ENCODE measurements at regions not wholly inside any gene's neighbourhood (a gene's known extent, or its start where the extent isn't known, plus 50 kb on each side); places are given as distances from the start of the nearest gene placed in this dataset.
"Not testable (repeated sequence)": the region's sequence is repeated elsewhere in the genome, so short reads cannot be mapped to it uniquely, and the experiment has no call there.

DNA sequence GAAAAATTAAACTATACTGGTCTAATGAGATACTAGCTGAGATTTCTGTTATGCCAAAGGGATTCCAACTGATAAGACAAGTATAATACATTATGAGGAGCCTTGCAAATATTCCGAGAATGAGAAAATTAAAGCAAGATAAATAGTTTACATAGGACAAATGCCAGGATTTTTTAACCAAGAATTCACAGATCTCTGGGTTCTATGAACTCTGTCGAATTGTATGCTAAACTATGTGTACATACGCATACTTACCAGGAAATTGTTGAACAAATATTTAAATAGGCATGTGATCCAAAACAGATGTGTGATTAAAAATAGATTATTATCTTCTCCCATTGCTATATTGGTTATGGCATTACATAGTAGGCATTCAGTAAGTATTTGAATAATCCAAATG, 616.6 kb downstream of the GABRG2 start:
- WGBS, 2 donors (ENCODE audit: low coverage in 1 of 2): 24 to 44% methylated on average over 3 of the region's 3 CpGs
- Histone ChIP-seq H3K4me3 (no peak overlapping the region), H3K4me1 (no peaks in the 10 kb centered on the region), H3K36me3 (no peaks in the 10 kb centered on the region), H3K27ac (no peak overlapping the region), H3K27me3 (no peaks in the 10 kb centered on the region), H3K9me3 (no peaks in the 10 kb centered on the region)
- no peak for TF ChIP-seq POLR2AphosphoS5 (IDR thresholded peaks at IDR 0.05)
- TF ChIP-seq POLR2A (IDR thresholded peaks at IDR 0.05): no peak
- TF ChIP-seq EP300 (IDR thresholded peaks at IDR 0.05): no peak
- TF ChIP-seq, protein P1, sequence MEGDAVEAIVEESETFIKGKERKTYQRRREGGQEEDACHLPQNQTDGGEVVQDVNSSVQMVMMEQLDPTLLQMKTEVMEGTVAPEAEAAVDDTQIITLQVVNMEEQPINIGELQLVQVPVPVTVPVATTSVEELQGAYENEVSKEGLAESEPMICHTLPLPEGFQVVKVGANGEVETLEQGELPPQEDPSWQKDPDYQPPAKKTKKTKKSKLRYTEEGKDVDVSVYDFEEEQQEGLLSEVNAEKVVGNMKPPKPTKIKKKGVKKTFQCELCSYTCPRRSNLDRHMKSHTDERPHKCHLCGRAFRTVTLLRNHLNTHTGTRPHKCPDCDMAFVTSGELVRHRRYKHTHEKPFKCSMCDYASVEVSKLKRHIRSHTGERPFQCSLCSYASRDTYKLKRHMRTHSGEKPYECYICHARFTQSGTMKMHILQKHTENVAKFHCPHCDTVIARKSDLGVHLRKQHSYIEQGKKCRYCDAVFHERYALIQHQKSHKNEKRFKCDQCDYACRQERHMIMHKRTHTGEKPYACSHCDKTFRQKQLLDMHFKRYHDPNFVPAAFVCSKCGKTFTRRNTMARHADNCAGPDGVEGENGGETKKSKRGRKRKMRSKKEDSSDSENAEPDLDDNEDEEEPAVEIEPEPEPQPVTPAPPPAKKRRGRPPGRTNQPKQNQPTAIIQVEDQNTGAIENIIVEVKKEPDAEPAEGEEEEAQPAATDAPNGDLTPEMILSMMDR (IDR thresholded peaks at IDR 0.05): no peak
- ATAC-seq: no peak

DNA sequence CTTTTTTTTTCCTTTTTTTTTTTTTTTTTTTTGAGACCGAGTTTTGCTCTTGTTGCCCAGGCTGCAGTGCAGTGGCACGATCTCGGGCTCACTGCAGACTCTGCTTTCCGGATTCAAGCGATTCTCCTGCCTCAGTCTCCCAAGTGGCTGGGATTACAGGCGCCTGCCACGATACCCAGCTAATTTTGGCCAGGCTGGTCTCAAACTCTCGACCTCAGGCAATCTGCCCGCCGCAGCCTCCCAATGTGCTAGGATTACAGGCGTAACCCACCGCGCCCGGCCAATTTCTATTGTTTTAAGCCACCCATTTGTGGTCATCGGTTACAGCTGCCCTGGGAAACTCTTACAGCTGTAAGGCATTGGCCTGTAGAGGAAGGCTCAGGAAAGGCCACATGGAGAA, 617.7 kb downstream of the GABRG2 start:
- H3K9me3 ChIP-seq: peaks cover 0 to 2% (median 0%) of the 10 kb centered on the region in 3 donors
- WGBS, 2 donors (ENCODE audit: low coverage in 1 of 2): 90 to 95% methylated on average over 2 to 13 of the region's 15 CpGs
- H3K27ac ChIP-seq: no peak overlapping the region
- no peak for TF ChIP-seq EP300 (IDR thresholded peaks at IDR 0.05)
- TF ChIP-seq POLR2A (IDR thresholded peaks at IDR 0.05): no peak
- TF ChIP-seq, protein P1 (IDR thresholded peaks at IDR 0.05): no peak
- TF ChIP-seq POLR2AphosphoS5 (IDR thresholded peaks at IDR 0.05): no peak
- ATAC-seq: no peak
- no peaks in the 10 kb centered on the region for H3K27me3 ChIP-seq
- no peak overlapping the region for H3K4me3 ChIP-seq
- no peaks in the 10 kb centered on the region for H3K36me3 ChIP-seq
- no peaks in the 10 kb centered on the region for H3K4me1 ChIP-seq

DNA sequence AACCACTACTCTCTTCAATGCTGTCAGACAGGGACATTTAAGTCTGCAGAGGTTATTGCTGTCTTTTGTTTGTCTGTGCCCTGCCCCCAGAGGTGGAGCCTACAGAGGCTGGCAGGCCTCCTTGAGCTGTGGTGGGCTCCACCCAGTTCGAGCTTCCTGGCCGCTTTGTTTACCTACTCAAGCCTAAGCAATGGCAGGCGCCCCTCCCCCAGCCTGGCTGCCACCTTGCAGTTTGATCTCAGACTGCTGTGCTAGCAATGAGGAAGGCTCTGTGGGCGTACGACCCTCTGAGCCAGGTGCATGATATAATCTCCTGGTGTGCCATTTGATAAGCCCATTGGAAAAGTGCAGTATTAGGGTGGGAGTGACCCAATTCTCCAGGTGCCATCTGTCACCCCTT, 628.7 kb downstream of the GABRG2 start:
- not testable (repeated sequence) for H3K27ac ChIP-seq, H3K4me1 ChIP-seq, H3K36me3 ChIP-seq, ATAC-seq, H3K27me3 ChIP-seq, H3K4me3 ChIP-seq
- WGBS, 2 donors (ENCODE audit: low coverage in 1 of 2): 100% methylated on average over 1 of the region's 5 CpGs; no CpG with 5 or more reads in 1 of the 2 donors
- peaks cover 0 to 13% (median 0%) of the 10 kb centered on the region in 3 donors for H3K9me3 ChIP-seq

DNA sequence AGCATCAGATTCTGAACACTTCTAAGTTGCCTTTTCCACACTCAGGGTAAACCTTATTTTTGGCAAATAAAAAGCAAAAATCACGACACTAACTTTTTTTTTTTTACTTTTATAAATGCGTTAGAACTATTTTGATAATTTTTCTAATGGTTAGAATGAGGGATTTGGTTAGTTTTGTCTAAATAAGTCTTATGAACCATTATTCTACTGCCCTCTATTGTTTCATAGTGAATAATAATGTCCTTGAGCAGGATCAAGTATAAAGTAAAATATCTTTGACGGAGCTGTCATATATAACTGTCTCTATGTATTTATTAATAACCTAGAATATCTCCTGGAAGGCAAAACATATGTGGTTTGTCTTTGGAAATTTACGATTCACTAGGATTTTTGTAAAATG, 631.8 kb downstream of the GABRG2 start:
- H3K9me3 ChIP-seq: peaks cover 0 to 9% (median 0%) of the 10 kb centered on the region in 3 donors
- ATAC-seq: no peak
- H3K27ac ChIP-seq: no peak overlapping the region
- no peaks in the 10 kb centered on the region for H3K36me3 ChIP-seq
- no peaks in the 10 kb centered on the region for H3K27me3 ChIP-seq
- WGBS, 2 donors (ENCODE audit: low coverage in 1 of 2): 54 to 64% methylated on average over 4 of the region's 4 CpGs
- TF ChIP-seq POLR2A (IDR thresholded peaks at IDR 0.05) (no peak), POLR2AphosphoS5 (IDR thresholded peaks at IDR 0.05) (no peak), EP300 (IDR thresholded peaks at IDR 0.05) (no peak)
- TF ChIP-seq, protein P1 (IDR thresholded peaks at IDR 0.05): no peak
- no peak overlapping the region for H3K4me3 ChIP-seq
- no peaks in the 10 kb centered on the region for H3K4me1 ChIP-seq

DNA sequence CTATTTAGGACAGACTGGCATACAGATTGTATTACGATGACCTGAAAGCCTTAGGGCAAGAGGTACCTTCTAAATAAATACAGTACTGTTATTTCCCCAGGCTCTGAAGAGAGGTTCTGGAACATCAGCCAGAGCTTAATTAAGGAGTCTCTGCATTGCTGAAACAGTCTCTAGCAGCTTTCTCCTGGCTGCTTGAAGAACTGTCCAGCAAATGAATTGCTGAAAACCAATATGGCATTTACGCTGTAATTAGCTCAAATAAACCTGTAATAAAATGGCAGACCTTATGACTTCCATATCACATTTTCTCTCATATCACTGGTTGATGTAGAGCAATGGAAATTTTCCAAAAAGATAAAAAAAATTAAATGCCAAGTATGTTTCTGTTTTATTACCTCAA, 636.3 kb downstream of the GABRG2 start:
- Histone ChIP-seq H3K9me3 (no peaks in the 10 kb centered on the region), H3K27ac (no peak overlapping the region), H3K4me1 (no peaks in the 10 kb centered on the region), H3K4me3 (no peak overlapping the region), H3K36me3 (no peaks in the 10 kb centered on the region), H3K27me3 (no peaks in the 10 kb centered on the region)
- 65 to 76% methylated on average over 2 of the region's 2 CpGs for WGBS, 2 donors (ENCODE audit: low coverage in 1 of 2)
- no peak for ATAC-seq
- TF ChIP-seq, protein P1 (IDR thresholded peaks at IDR 0.05): no peak
- TF ChIP-seq POLR2A (IDR thresholded peaks at IDR 0.05) (no peak), EP300 (IDR thresholded peaks at IDR 0.05) (no peak), POLR2AphosphoS5 (IDR thresholded peaks at IDR 0.05) (no peak)
